PC-3 (cell line): ENCODE measurements at regions not wholly inside any gene's neighbourhood (a gene's known extent, or its start where the extent isn't known, plus 50 kb on each side); places are given as distances from the start of the nearest gene placed in this dataset.

Source experiments
- CTCF ChIP-seq: fragments of 300-600 bp; sonication (generic); conservative IDR thresholded peaks from 2 replicates; pipeline ENCODE4 v1.5.1; 2017; ENCODE audit warnings: antibody characterized with exemption, low read depth, mild to moderate bottlenecking, low read length
- EZH2phosphoT487 ChIP-seq: fragments of 300-600 bp; sonication (generic); IDR thresholded peaks from 2 replicates; pipeline ENCODE4 v1.6.1; 2018; ENCODE audit warnings: mild to moderate bottlenecking, antibody characterized with exemption, low read length, borderline replicate concordance

- TF ChIP-seq CTCF, result no peak
- no peak for TF ChIP-seq EZH2phosphoT487
Measured at GRCh38 chr7:145557805-145558204, 558.8 kb upstream of the CNTNAP2 start.
